ENCODE measurements at regions not wholly inside any gene's neighbourhood (a gene's known extent, or its start where the extent isn't known, plus 50 kb on each side); places are given as distances from the start of the nearest gene placed in this dataset.

GRCh38 chr9:96128880-96129279 is 173.1 kb downstream of the HSD17B3 start (continued):
- TF ChIP-seq ZNF462 (CRISPR knock-in tag; IDR thresholded peaks at IDR 0.05): no peak

GRCh38 chr9:96126321-96126881 is 175.6 kb downstream of the HSD17B3 start:
- Mint-ChIP-seq H3K27ac (no peak overlapping the region), H3K36me3 (ENCODE audit: low read depth) (no peaks in the 10 kb centered on the region), H3K4me1 (peaks cover 44% of the 10 kb centered on the region), H3K4me3 (no peak overlapping the region), H3K9me3 (peaks cover 4% of the 10 kb centered on the region; the same call in 1 of the 3 replicates), H3K27me3 (ENCODE audit: insufficient read depth, low read depth, poor library complexity) (peaks cover 23% of the 10 kb centered on the region)
- Histone ChIP-seq H3K4me1 (ENCODE audit: insufficient read depth) (peaks cover 47% of the 10 kb centered on the region), H3K27me3 (ENCODE audit: insufficient read depth) (no peaks in the 10 kb centered on the region), H3K9me2 (ENCODE audit: insufficient read depth) (peaks cover 13% of the 10 kb centered on the region), H3K4me3 (no peak overlapping the region), H3K36me3 (ENCODE audit: insufficient read depth) (no peaks in the 10 kb centered on the region), H3K27ac (ENCODE audit: low read depth) (no peak overlapping the region), H3F3A (replicated peaks; ENCODE audit: low read depth) (no peaks in the 10 kb centered on the region), H3K4me2 (peak overlapping the region; percentile 25; the same call in 1 of the 2 replicates), H4K20me1 (replicated peaks; ENCODE audit: insufficient read depth) (no peaks in the 10 kb centered on the region), H3K79me2 (replicated peaks; ENCODE audit: insufficient read depth) (no peaks in the 10 kb centered on the region), H2AFZ (peak overlapping the region; percentile 83)
- ATAC-seq (peak; percentile 72), DNase-seq (ENCODE audit: low spot score) (peak; percentile 38)
- TF ChIP-seq ZNF331 (CRISPR knock-in tag; IDR thresholded peaks at IDR 0.05; ENCODE audit: low read depth) (no peak), STAT1 (IDR thresholded peaks at IDR 0.05; ENCODE audit: unreplicated experiment) (no peak), CREB1 (CRISPR knock-in tag; IDR thresholded peaks at IDR 0.05; ENCODE audit: low read depth) (no peak), ZNF114 (CRISPR knock-in tag; IDR thresholded peaks at IDR 0.05) (no peak), EZH2phosphoT487 (IDR thresholded peaks at IDR 0.05; ENCODE audit: unreplicated experiment) (no peak), POLR2AphosphoS5 (IDR thresholded peaks at IDR 0.05; ENCODE audit: low read depth) (no peak), JUNB (IDR thresholded peaks at IDR 0.05; ENCODE audit: unreplicated experiment) (no peak), NANOG (IDR thresholded peaks at IDR 0.05; ENCODE audit: borderline replicate concordance) (no peak), EZH2 (IDR thresholded peaks at IDR 0.05; ENCODE audit: low read depth, unreplicated experiment) (no peak)
- TF ChIP-seq, protein P1, sequence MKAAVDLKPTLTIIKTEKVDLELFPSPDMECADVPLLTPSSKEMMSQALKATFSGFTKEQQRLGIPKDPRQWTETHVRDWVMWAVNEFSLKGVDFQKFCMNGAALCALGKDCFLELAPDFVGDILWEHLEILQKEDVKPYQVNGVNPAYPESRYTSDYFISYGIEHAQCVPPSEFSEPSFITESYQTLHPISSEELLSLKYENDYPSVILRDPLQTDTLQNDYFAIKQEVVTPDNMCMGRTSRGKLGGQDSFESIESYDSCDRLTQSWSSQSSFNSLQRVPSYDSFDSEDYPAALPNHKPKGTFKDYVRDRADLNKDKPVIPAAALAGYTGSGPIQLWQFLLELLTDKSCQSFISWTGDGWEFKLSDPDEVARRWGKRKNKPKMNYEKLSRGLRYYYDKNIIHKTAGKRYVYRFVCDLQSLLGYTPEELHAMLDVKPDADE (IDR thresholded peaks at IDR 0.05): no peak
- TF ChIP-seq, protein P2, sequence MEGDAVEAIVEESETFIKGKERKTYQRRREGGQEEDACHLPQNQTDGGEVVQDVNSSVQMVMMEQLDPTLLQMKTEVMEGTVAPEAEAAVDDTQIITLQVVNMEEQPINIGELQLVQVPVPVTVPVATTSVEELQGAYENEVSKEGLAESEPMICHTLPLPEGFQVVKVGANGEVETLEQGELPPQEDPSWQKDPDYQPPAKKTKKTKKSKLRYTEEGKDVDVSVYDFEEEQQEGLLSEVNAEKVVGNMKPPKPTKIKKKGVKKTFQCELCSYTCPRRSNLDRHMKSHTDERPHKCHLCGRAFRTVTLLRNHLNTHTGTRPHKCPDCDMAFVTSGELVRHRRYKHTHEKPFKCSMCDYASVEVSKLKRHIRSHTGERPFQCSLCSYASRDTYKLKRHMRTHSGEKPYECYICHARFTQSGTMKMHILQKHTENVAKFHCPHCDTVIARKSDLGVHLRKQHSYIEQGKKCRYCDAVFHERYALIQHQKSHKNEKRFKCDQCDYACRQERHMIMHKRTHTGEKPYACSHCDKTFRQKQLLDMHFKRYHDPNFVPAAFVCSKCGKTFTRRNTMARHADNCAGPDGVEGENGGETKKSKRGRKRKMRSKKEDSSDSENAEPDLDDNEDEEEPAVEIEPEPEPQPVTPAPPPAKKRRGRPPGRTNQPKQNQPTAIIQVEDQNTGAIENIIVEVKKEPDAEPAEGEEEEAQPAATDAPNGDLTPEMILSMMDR (conservative IDR thresholded peaks at IDR 0.05; ENCODE audit: low read depth in 2 of 2): no peak
- TF ChIP-seq, protein P3, sequence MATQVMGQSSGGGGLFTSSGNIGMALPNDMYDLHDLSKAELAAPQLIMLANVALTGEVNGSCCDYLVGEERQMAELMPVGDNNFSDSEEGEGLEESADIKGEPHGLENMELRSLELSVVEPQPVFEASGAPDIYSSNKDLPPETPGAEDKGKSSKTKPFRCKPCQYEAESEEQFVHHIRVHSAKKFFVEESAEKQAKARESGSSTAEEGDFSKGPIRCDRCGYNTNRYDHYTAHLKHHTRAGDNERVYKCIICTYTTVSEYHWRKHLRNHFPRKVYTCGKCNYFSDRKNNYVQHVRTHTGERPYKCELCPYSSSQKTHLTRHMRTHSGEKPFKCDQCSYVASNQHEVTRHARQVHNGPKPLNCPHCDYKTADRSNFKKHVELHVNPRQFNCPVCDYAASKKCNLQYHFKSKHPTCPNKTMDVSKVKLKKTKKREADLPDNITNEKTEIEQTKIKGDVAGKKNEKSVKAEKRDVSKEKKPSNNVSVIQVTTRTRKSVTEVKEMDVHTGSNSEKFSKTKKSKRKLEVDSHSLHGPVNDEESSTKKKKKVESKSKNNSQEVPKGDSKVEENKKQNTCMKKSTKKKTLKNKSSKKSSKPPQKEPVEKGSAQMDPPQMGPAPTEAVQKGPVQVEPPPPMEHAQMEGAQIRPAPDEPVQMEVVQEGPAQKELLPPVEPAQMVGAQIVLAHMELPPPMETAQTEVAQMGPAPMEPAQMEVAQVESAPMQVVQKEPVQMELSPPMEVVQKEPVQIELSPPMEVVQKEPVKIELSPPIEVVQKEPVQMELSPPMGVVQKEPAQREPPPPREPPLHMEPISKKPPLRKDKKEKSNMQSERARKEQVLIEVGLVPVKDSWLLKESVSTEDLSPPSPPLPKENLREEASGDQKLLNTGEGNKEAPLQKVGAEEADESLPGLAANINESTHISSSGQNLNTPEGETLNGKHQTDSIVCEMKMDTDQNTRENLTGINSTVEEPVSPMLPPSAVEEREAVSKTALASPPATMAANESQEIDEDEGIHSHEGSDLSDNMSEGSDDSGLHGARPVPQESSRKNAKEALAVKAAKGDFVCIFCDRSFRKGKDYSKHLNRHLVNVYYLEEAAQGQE (IDR thresholded peaks at IDR 0.05; ENCODE audit: unreplicated experiment): no peak
